SH-SY5Y (cell line): ENCODE measurements at regions not wholly inside any gene's neighbourhood (a gene's known extent, or its start where the extent isn't known, plus 50 kb on each side); places are given as distances from the start of the nearest gene placed in this dataset.

ENCODE experiments used
- GATA2 ChIP-seq: IDR thresholded peaks from 2 replicates; pipeline ENCODE4 v1.6.1; 2011; ENCODE audit warnings: mild to moderate bottlenecking, low read depth, low read length
- GATA3 ChIP-seq: IDR thresholded peaks from 2 replicates; pipeline ENCODE4 v1.6.1; 2011; ENCODE audit warnings: low read depth, mild to moderate bottlenecking, low read length, moderate library complexity

GRCh38 chr13:69649063-69649392 lies 458.6 kb upstream of the ATXN8OS start:
- TF ChIP-seq GATA2 (no peak), GATA3 (no peak)

GRCh38 chr13:69648340-69649062 lies 459.1 kb upstream of the ATXN8OS start:
- TF ChIP-seq GATA3 = no peak
- no peak for TF ChIP-seq GATA2

GRCh38 chr13:69644447-69644846 lies 463.2 kb upstream of the ATXN8OS start:
- TF ChIP-seq GATA2 (no peak), GATA3 (no peak)

DNA sequence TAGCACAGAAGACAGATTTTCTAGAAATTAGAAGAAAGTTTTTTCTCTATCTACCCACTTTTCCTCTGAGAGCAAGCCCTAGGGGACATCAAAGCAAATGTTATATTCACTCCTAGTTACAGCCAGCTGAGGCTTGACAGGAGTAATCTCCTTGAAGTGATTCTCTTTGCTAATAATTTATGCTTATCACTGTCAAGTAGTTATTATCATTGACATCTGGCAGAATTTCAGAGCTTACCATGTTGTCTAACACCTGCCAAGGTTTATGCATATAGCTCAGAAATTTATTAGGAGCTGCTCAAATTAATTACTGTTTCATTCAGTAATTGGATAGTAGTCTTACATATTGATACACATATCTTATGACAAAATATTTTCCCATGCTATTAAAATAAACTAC lies 465.9 kb upstream of the ATXN8OS start:
- no peak for TF ChIP-seq GATA3
- TF ChIP-seq GATA2 = no peak

GRCh38 chr13:69633044-69633443 lies 474.6 kb upstream of the ATXN8OS start:
- TF ChIP-seq GATA2 (no peak), GATA3 (no peak)

- no peak for TF ChIP-seq GATA2
These were observed 483.7 kb upstream of the ATXN8OS start for GRCh38 chr13:69623973-69624372.

DNA sequence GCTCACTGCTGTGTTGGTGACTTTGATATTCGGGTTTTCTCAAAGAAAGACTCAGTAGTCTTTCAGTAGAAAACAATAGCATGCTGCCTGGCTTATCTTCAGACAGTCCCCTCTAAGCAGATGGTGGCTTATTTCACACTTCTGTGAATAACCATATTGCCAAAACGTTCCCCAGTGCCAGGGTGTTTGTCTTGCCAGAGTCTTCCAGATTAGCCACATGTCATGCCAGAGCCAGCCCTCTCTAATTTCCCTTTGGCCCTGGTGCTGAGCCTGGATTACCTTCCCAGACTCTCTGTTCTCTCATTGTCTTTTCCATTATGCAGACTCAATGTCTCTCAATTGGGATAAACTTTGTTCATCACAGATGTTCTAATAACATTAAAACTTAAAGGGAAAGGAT lies 488.0 kb upstream of the ATXN8OS start:
- TF ChIP-seq GATA2 (no peak), GATA3 (no peak)

GRCh38 chr13:69618838-69619237 lies 488.8 kb upstream of the ATXN8OS start:
- no peak for TF ChIP-seq GATA2
- TF ChIP-seq GATA3 = no peak

- no peak for TF ChIP-seq GATA3
- TF ChIP-seq GATA2 = no peak
These were observed 489.2 kb upstream of the ATXN8OS start for GRCh38 chr13:69618393-69618792.

DNA sequence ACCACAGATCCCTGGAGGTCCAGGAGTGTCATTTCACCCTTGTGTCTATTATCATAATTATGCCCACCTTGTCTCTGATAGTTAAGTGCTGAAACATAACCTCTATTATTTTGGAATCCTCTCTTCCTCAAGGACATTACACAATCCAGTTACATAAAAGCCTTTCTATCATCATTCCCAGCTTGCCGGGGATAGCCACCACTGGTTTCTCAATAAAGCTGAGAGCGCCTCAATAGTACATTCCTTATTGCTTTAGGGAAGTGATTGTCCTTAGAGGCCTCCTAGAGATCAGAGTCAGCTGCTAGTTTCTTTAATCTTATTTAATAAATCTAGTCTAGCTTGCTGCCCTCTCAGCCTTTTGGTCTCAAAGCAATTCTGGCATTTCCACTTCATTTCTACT lies 490.0 kb upstream of the ATXN8OS start:
- TF ChIP-seq GATA3 = no peak
- TF ChIP-seq GATA2 = no peak

GRCh38 chr13:69616396-69616795 lies 491.2 kb upstream of the ATXN8OS start:
- no peak for TF ChIP-seq GATA2

- no peak for TF ChIP-seq GATA2
- no peak for TF ChIP-seq GATA3
These were observed 502.9 kb upstream of the ATXN8OS start for GRCh38 chr13:69604698-69605097.

DNA sequence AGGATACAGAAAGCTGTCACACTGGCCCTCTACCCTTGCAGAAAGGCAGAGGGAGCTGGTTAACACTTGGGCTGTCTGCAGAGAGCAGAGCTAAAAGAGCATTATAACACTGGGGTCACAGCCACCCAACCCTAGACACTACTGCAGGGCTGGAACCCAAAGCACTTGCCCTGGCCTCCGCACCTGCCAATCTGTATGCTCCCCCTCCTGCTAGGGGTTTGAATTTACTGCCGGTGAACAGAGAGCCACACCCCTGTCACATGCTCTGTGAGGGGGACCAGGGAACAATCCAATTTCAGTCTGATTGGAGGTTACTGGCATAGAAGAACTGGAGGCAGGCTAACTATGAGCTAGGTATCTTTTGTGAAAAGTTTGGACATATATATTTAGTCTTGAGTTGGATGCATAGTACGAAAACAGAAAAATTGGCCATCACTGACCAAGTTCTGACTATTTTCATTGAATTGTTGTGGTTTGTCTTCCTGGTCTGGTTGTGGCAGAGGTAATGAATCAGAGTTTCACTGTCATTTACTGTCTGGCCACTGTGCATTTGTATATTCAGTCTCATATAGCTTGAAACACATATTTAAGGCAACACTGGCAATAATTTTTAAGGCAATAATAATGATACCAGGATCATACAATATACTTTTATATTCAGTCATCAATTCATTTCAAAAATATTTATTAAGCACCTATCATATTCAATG lies 504.3 kb upstream of the ATXN8OS start:
- TF ChIP-seq GATA2 (no peak), GATA3 (no peak)

- no peak for TF ChIP-seq GATA3
- TF ChIP-seq GATA2 = no peak
These were observed 506.0 kb upstream of the ATXN8OS start for GRCh38 chr13:69601661-69602060.

DNA sequence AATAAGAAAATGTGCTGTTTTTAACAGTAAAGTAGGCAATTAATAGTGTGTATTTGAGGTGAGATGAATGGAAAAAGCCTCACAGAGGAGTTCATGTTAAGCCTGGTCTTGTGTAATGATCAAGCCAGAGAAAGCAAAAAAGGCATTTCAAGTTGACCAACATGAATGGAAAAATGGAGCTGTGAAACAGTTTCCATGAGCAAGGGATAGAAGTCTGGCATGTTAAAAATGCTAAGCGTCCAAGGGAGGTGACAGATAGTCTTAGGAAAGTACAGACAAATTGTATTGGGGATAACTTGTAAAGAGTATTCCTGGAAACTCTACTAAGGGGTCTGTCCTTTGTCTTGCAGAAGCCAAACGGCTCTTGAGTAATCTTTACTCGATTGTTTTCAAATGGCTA lies 506.8 kb upstream of the ATXN8OS start:
- TF ChIP-seq GATA2 (no peak), GATA3 (no peak)

DNA sequence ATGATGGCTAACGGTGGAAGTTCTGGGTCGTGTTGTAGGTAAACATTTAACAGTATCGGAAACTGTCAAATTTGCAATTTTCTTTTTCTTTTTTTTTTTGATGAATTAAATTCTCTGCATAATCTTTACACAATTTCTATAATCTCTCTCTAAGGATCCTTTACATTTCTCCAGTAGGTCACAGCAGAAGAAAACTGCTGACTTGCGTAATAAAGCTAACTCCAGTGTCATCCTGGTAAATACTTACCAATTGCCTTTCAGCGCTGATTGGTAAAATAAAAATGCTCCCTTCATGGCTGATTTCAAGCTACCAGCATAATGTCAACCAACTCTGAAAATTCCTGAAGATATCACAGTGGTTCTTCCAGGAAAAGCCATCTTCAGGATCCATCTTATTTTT lies 510.5 kb upstream of the ATXN8OS start:
- TF ChIP-seq GATA2 (no peak), GATA3 (no peak)

DNA sequence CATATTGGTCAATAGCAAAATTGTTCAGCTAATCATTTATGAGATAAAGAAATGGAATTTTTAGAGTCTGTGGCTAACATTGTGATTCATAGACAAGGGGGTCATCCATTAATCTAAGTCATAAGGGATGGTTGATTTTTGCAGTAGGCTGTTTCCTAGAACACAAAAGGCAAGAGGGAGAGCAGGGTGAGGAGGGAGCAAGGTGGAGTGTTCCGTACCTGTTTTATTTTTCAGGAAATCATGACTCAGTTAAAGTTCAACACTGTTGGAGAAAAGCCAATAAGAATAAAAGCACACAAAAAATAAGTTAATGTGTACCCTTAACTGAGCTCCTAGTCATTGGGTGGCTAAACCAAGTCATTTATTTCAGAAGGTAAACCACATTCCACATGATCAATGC lies 512.4 kb upstream of the ATXN8OS start:
- TF ChIP-seq GATA2 (no peak), GATA3 (no peak)
